Activated CD4-positive, alpha-beta T cell treated with anti-CD3 and anti-CD28 coated beads, Interleukin-2, Interleukin-6, amounts not matched to agents 100 ng/mL and 50 ng/mL, durations not matched to agents 16 hours and 8 hours (primary cell): ENCODE measurements at regions not wholly inside any gene's neighbourhood (a gene's known extent, or its start where the extent isn't known, plus 50 kb on each side); places are given as distances from the start of the nearest gene placed in this dataset.
A peak's percentile ranks its signal among the peaks of the same experiment; 100 is the strongest.

Source experiments
- DNase-seq: peaks from one replicate; pipeline ENCODE4 v3.0.0-alpha.2; 2020

DNA sequence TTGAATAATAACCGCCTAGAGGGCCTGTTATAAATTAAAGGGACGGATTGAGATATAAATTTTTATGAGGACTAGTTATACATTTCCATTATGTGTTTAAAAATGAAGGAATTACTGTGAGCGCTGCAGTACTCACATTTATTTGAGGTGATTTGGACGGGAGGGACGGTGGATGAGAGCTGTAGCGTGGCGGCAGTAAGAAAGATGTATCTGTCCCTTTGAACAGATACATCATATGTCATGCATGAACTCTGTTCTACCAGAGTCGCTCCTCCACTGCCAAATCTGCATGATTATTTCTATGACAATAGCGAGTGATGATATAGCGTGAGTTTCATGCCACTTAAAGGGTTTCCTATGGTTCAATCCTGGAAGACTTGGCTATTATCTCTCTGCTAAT lies 538.8 kb downstream of the MCTP2 start:
- DNase-seq = no peak

DNA sequence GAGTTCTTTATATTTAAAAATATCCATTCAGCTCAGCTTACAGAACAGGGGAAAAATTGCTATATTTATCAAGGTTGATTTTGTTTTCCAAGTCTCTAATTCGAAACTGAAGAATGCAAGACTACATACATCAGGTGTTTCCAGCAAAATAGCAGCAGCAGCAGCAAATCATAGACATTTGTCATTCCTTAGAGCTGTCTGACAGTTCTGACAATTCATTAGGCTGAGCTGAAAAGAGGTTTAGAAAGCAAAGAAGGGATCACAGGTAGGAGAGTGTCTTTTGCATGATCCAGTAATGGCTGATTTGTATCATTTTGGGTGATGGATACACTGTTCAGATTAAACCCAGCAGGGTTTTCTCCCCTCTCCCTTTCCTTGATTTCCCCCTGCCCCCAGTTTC lies 545.7 kb downstream of the MCTP2 start:
- DNase-seq = no peak

- no peak for DNase-seq
Observed at GRCh38 chr15:94778840-94779239, 547.5 kb downstream of the MCTP2 start.

DNA sequence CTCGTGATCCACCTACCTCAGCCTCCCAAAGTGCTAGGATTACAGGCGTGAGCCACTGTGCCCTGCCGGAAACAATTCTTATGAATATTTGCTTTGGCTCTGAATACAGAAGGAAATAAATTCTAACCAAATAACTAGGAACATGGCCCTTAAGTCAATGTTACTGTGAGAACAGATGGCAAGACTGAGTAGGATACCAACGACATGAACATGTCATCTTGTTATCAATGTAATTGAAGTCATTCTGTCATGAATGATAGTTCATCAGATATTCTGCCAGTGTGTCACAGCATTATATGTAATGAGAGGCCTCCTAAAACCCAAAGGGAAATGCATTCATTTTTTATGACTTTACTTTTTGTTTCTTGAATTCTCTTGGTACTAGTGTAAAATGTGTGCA lies 548.8 kb downstream of the MCTP2 start:
- no peak for DNase-seq

GRCh38 chr15:94785091-94785490 lies 553.7 kb downstream of the MCTP2 start:
- DNase-seq = no peak

DNA sequence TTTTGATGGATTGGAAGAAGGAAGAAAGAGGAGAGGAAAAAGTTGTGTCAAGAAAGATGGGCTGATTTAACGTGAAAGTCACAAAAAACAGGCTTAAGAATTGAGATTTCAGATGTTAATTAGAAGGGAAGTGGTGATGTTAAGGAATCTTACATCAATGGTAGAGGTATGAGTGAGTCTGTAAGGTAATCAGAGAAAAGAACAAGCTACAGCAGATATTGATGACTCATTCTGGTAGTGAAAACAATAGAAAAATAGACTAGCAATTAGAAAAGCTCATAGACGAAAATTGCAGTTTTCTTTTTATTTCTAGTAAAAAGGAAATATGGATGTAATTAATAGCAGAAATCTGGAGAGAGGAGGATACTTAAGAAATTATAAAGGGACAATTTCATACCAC lies 559.6 kb downstream of the MCTP2 start:
- DNase-seq = no peak

GRCh38 chr15:94791510-94791909 lies 560.1 kb downstream of the MCTP2 start:
- DNase-seq = no peak

GRCh38 chr15:94792196-94792595 lies 560.8 kb downstream of the MCTP2 start:
- no peak for DNase-seq

- no peak for DNase-seq
Observed at GRCh38 chr15:94793207-94793606, 561.8 kb downstream of the MCTP2 start.

- DNase-seq = no peak
Observed at GRCh38 chr15:94793641-94794040, 562.3 kb downstream of the MCTP2 start.

DNA sequence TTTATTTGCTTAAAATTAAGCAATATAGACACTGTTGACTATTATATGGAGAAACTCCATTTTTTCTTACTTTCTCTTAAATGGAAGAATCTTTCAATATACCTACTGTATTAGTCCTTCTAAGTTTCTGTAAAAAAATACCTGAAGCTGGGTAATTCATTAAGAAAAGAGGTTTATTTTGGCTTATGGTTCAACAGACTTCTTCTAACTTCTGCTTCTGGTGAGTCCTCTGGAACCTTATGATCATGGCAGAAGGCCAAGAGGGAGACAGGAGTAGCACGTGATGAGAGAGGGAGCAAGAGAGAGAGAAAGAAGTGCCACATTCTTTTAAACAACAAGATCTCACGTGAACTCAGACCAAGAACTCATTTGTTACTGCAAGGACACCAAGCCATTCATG lies 573.3 kb downstream of the MCTP2 start:
- no peak for DNase-seq

- no peak for DNase-seq
Observed at GRCh38 chr15:94815110-94815731, 583.9 kb downstream of the MCTP2 start.

GRCh38 chr15:94815914-94816313 lies 584.6 kb downstream of the MCTP2 start:
- DNase-seq = no peak

DNA sequence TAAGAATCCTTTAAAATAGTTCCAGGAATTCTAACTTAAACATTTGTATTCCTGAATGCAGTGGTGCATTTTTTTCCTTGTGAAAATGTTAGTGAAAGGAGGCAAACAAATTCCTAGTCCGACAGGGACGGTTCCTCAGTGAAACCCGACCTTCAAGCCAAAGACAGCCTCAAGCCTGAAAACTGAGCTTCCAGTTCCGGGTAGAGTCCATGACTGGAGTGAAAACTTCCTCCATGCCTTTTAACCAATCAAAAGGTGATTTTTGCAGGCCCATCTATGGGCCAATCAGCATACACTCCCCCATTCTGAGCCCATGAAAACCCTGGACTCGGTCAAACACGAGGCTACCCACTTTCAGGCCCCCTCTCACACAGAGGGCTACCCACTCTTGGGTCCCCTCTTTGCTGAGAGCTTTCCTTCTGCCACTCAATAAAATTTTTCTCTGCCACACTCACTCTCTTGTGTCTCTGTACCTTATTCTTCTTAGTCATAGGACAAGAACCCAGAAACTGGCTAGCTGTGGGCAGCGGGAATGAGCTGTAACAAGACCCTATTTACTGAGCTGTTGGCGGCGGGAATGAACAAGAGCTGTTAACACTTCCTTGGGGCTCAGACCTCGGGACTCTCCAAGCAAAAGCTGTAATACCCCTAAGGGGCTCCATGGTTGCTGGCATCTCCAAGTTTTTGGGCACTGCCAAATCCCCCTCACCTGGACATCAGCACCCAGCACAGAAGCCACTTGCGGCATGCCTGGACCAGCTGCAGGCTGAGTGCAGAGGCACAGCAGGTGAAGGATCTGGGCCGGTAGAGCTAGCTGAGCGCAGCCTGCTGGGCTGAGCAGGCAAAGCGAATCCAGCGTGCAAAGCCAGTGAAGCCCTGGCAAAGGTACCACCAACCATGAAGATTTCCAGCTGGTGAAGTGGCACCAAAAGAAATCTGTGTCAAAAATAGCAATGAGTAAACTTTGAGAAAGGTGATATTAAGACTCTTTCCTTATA lies 598.8 kb downstream of the MCTP2 start:
- DNase-seq = no peak

DNA sequence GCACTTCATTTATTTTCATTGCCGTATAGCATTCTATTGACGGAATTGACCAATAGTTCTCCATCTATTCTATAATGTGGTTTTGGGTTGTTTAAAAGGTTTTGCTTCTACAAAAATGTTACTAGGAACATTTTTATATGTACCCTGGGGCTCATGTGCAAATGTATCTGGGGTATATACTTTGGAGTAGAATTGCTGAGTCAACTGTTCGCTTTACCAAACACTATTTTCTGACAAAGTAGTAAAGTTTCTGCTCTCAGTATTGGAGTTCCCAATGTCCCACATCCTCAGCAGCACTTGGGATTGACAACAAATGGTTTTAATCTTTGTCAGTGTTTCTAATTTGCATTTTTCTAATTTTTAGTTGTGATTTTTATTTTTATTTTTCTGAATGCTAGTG lies 602.6 kb downstream of the MCTP2 start:
- no peak for DNase-seq

- DNase-seq = no peak
Observed at GRCh38 chr15:94834494-94834893, 603.1 kb downstream of the MCTP2 start.

GRCh38 chr15:94838281-94838680 lies 606.9 kb downstream of the MCTP2 start:
- no peak for DNase-seq

DNA sequence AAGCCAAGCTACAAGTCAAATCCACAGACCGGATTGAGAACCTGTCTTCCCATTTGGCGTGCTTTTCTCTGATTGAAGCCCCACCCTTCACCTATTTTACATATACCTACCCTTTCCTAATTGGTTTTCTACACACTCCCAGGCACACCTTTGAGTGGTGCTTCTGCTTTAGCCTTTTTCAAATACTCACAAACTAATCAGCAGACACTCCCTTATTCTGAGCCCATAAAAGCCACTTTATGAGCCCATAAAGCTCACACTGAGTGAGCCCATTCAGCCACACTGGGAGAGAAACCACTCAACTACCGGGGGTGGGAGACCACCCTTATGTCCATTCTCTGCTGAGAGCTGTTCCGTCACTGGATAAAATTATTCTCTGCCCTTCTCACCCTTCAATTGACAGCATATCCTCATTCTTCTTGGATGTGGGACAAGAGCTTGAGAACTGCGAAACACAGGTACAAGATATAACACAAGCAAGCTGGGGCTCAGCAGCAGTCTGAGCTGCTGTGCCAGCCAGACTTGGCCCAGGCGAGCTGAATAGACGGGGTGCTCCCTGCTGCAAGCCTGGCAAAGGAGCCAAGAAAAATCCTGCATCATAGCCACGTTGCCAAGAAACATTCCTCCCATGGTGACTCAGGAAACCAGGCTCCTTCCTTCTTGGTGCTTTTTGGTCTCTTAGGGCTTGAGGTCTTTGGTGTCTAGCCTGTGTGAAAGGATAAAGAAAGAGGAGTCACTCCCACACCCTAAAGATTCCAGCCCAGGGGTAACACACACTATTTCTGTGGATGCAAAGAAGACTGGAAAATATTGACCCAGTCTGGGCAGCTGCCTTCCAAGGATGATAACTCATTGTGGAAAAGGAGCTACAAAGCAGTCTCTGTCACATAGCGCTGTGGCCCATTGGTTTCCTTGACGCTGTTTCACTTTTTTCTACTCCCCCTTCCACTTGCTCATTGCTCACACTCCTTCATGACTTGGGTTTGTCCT lies 609.7 kb downstream of the MCTP2 start:
- no peak for DNase-seq

DNA sequence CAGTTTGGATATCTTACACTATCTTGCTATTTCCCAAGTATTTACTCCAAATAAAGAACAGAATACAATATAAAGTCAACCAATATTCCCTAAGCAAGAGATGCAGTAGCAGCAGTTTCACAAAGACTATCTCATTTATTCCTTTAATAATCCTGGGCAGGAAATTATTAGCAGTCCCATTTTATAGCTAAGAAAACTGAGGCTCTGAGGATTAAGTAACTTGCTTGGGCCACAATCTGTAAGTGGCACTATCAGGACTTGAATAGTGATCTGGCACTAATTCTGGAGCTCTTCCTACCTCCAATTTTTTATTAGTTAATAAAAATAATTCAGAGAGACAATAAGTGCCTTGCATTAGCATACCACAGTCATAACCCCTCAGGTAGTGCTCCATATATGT lies 611.7 kb downstream of the MCTP2 start:
- no peak for DNase-seq

- DNase-seq = no peak
Observed at GRCh38 chr15:94844198-94844537, 612.8 kb downstream of the MCTP2 start.

- peak; percentile 1 for DNase-seq
Observed at GRCh38 chr15:94844538-94845389, 613.4 kb downstream of the MCTP2 start.

- no peak for DNase-seq
Observed at GRCh38 chr15:94845390-94845716, 614.0 kb downstream of the MCTP2 start.
